DND-41 (cell line): ENCODE measurements at regions not wholly inside any gene's neighbourhood (a gene's known extent, or its start where the extent isn't known, plus 50 kb on each side); places are given as distances from the start of the nearest gene placed in this dataset.

ENCODE experiments used
- EZH2 ChIP-seq: IDR thresholded peaks from 3 replicates; pipeline ENCODE4 v1.6.1; 2012; ENCODE audit warnings: borderline replicate concordance, low read depth, mild to moderate bottlenecking, moderate library complexity, low read length, inconsistent platforms; ENCODE audit not compliant: severe bottlenecking
- TF ChIP-seq, protein P1 (sequence below): IDR thresholded peaks from 2 replicates; pipeline ENCODE4 v1.5.1; 2012; ENCODE audit warnings: borderline replicate concordance, low read length, moderate library complexity, mild to moderate bottlenecking; ENCODE audit not compliant: poor library complexity, severe bottlenecking; ENCODE audit errors: extremely low read depth

- TF ChIP-seq, protein P1, sequence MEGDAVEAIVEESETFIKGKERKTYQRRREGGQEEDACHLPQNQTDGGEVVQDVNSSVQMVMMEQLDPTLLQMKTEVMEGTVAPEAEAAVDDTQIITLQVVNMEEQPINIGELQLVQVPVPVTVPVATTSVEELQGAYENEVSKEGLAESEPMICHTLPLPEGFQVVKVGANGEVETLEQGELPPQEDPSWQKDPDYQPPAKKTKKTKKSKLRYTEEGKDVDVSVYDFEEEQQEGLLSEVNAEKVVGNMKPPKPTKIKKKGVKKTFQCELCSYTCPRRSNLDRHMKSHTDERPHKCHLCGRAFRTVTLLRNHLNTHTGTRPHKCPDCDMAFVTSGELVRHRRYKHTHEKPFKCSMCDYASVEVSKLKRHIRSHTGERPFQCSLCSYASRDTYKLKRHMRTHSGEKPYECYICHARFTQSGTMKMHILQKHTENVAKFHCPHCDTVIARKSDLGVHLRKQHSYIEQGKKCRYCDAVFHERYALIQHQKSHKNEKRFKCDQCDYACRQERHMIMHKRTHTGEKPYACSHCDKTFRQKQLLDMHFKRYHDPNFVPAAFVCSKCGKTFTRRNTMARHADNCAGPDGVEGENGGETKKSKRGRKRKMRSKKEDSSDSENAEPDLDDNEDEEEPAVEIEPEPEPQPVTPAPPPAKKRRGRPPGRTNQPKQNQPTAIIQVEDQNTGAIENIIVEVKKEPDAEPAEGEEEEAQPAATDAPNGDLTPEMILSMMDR: no peak
- no peak for TF ChIP-seq EZH2
Observed at GRCh38 chr1:58931756-58932155, 147.9 kb upstream of the JUN start.
